ENCODE measurements at regions not wholly inside any gene's neighbourhood (a gene's known extent, or its start where the extent isn't known, plus 50 kb on each side); places are given as distances from the start of the nearest gene placed in this dataset.

- ChIA-PET POLR2A (no interaction called here), CTCF (no interaction called here)
- Histone ChIP-seq H3K4me3 (ENCODE audit: low read depth in 2 of 2, low read length in 1 of 2) (no peak overlapping the region), H3K9ac (no peak overlapping the region), H3K27ac (ENCODE audit: low read depth in 2 of 2, low read length in 1 of 2) (no peak overlapping the region), H3K4me2 (no peak overlapping the region), H3K79me2 (ENCODE audit: insufficient read depth) (no peaks in the 10 kb centered on the region), H4K20me1 (ENCODE audit: insufficient read depth) (no peaks in the 10 kb centered on the region), H3K9me3 (no peaks in the 10 kb centered on the region), H3K27me3 (ENCODE audit: insufficient read depth) (no peaks in the 10 kb centered on the region), H3K4me1 (ENCODE audit: control insufficient read depth in 1 of 2, insufficient read depth in 2 of 2, low read depth in 1 of 2, low read length in 1 of 2) (no peaks in the 10 kb centered on the region), H3F3A (replicated peaks; ENCODE audit: insufficient read depth) (no peaks in the 10 kb centered on the region), H2AFZ (ENCODE audit: low read depth) (no peak overlapping the region), H3K9me2 (no peaks in the 10 kb centered on the region), H3K36me3 (replicated peaks in 1 of 2; ENCODE audit: control insufficient read depth in 1 of 2, insufficient read depth in 2 of 2, low read length in 1 of 2) (no peaks in the 10 kb centered on the region)
- no peak for DNase-seq
- WGBS (ENCODE audit: low lambda C conversion rate) = 45% methylated on average over 3 of the region's 3 CpGs
- no peak for TF ChIP-seq NFIC (IDR thresholded peaks at IDR 0.05; ENCODE audit: borderline replicate concordance)
- no peak for TF ChIP-seq FOXM1 (IDR thresholded peaks at IDR 0.05; ENCODE audit: low read depth)
- TF ChIP-seq GATA2 (CRISPR knock-in tag; IDR thresholded peaks at IDR 0.05) = no peak
- TF ChIP-seq MEF2A (IDR thresholded peaks at IDR 0.05; ENCODE audit: borderline replicate concordance, low read depth) = no peak
- no peak for TF ChIP-seq JUND (IDR thresholded peaks at IDR 0.05)
- no peak for TF ChIP-seq RAD21 (IDR thresholded peaks at IDR 0.05; ENCODE audit: low read length)
- TF ChIP-seq, protein P1, sequence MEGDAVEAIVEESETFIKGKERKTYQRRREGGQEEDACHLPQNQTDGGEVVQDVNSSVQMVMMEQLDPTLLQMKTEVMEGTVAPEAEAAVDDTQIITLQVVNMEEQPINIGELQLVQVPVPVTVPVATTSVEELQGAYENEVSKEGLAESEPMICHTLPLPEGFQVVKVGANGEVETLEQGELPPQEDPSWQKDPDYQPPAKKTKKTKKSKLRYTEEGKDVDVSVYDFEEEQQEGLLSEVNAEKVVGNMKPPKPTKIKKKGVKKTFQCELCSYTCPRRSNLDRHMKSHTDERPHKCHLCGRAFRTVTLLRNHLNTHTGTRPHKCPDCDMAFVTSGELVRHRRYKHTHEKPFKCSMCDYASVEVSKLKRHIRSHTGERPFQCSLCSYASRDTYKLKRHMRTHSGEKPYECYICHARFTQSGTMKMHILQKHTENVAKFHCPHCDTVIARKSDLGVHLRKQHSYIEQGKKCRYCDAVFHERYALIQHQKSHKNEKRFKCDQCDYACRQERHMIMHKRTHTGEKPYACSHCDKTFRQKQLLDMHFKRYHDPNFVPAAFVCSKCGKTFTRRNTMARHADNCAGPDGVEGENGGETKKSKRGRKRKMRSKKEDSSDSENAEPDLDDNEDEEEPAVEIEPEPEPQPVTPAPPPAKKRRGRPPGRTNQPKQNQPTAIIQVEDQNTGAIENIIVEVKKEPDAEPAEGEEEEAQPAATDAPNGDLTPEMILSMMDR (IDR thresholded peaks at IDR 0.05) = no peak
- no peak for TF ChIP-seq TEAD4 (IDR thresholded peaks at IDR 0.05; ENCODE audit: borderline replicate concordance, insufficient read depth)
- TF ChIP-seq, protein P2, sequence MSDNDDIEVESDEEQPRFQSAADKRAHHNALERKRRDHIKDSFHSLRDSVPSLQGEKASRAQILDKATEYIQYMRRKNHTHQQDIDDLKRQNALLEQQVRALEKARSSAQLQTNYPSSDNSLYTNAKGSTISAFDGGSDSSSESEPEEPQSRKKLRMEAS (IDR thresholded peaks at IDR 0.05; ENCODE audit: low read depth) = no peak
- TF ChIP-seq EZH2phosphoT487 (IDR thresholded peaks at IDR 0.05; ENCODE audit: borderline replicate concordance, low read depth) = no peak
- no peak for TF ChIP-seq TAF1 (IDR thresholded peaks at IDR 0.05; ENCODE audit: borderline replicate concordance, low read depth, low read length)
- TF ChIP-seq RFX5 (IDR thresholded peaks at IDR 0.05; ENCODE audit: low read length) = no peak
These were observed 77.1 kb upstream of the MAN1A1 start for GRCh38 chr6:119426619-119427018.

DNA sequence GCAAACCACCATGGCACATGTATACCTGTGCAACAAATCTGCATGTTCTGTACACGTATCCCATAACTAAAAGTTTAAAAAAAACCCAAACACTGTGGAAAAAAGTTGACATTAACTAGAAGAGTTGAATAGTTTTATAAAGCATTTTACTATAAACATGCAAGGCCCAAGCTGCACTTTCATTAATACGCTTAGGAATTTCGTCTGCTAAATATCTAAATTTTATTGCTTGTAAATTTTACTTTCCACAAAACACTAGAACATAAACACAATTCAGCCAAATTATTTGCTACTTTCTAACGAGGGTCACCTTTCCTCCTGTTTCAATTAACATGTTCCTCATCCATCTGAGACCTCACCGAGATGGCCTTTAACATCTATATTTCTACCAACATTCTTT lies 74.4 kb upstream of the MAN1A1 start:
- Histone ChIP-seq H3F3A (replicated peaks; ENCODE audit: insufficient read depth) (no peaks in the 10 kb centered on the region), H3K27ac (ENCODE audit: low read depth in 2 of 2, low read length in 1 of 2) (no peak overlapping the region), H4K20me1 (ENCODE audit: insufficient read depth) (no peaks in the 10 kb centered on the region), H3K9me3 (no peaks in the 10 kb centered on the region), H2AFZ (ENCODE audit: low read depth) (no peak overlapping the region), H3K9ac (no peak overlapping the region), H3K36me3 (replicated peaks in 1 of 2; ENCODE audit: control insufficient read depth in 1 of 2, insufficient read depth in 2 of 2, low read length in 1 of 2) (no peaks in the 10 kb centered on the region), H3K4me3 (ENCODE audit: low read depth in 2 of 2, low read length in 1 of 2) (no peak overlapping the region), H3K4me1 (ENCODE audit: control insufficient read depth in 1 of 2, insufficient read depth in 2 of 2, low read depth in 1 of 2, low read length in 1 of 2) (no peaks in the 10 kb centered on the region), H3K79me2 (ENCODE audit: insufficient read depth) (no peaks in the 10 kb centered on the region), H3K27me3 (ENCODE audit: insufficient read depth) (no peaks in the 10 kb centered on the region), H3K4me2 (no peak overlapping the region), H3K9me2 (no peaks in the 10 kb centered on the region)
- POLR2A ChIA-PET = no interaction called here
- 58% methylated on average over 5 of the region's 5 CpGs for WGBS (ENCODE audit: low lambda C conversion rate)
- no peak for DNase-seq
- CTCF ChIA-PET = no interaction called here
- TF ChIP-seq CHD2 (IDR thresholded peaks at IDR 0.05; ENCODE audit: low read length, partially characterized antibody) = no peak
- TF ChIP-seq ZBTB33 (IDR thresholded peaks at IDR 0.05; ENCODE audit: borderline replicate concordance, low read depth) = no peak
- TF ChIP-seq RFX5 (IDR thresholded peaks at IDR 0.05; ENCODE audit: low read length) = no peak
- TF ChIP-seq GABPA (IDR thresholded peaks at IDR 0.05; ENCODE audit: low read depth) = no peak
- no peak for TF ChIP-seq EZH2phosphoT487 (IDR thresholded peaks at IDR 0.05; ENCODE audit: borderline replicate concordance, low read depth)
- TF ChIP-seq RCOR1 (IDR thresholded peaks at IDR 0.05; ENCODE audit: low read length) = no peak
- no peak for TF ChIP-seq MEF2A (IDR thresholded peaks at IDR 0.05; ENCODE audit: borderline replicate concordance, low read depth)
- TF ChIP-seq, protein P3, sequence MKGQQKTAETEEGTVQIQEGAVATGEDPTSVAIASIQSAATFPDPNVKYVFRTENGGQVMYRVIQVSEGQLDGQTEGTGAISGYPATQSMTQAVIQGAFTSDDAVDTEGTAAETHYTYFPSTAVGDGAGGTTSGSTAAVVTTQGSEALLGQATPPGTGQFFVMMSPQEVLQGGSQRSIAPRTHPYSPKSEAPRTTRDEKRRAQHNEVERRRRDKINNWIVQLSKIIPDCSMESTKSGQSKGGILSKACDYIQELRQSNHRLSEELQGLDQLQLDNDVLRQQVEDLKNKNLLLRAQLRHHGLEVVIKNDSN (IDR thresholded peaks at IDR 0.05; ENCODE audit: borderline replicate concordance, low read depth) = no peak
- TF ChIP-seq EP300 (IDR thresholded peaks at IDR 0.05; ENCODE audit: borderline replicate concordance in 1 of 2, low read depth in 1 of 2, low read length in 1 of 2) = no peak
- TF ChIP-seq, protein P4, sequence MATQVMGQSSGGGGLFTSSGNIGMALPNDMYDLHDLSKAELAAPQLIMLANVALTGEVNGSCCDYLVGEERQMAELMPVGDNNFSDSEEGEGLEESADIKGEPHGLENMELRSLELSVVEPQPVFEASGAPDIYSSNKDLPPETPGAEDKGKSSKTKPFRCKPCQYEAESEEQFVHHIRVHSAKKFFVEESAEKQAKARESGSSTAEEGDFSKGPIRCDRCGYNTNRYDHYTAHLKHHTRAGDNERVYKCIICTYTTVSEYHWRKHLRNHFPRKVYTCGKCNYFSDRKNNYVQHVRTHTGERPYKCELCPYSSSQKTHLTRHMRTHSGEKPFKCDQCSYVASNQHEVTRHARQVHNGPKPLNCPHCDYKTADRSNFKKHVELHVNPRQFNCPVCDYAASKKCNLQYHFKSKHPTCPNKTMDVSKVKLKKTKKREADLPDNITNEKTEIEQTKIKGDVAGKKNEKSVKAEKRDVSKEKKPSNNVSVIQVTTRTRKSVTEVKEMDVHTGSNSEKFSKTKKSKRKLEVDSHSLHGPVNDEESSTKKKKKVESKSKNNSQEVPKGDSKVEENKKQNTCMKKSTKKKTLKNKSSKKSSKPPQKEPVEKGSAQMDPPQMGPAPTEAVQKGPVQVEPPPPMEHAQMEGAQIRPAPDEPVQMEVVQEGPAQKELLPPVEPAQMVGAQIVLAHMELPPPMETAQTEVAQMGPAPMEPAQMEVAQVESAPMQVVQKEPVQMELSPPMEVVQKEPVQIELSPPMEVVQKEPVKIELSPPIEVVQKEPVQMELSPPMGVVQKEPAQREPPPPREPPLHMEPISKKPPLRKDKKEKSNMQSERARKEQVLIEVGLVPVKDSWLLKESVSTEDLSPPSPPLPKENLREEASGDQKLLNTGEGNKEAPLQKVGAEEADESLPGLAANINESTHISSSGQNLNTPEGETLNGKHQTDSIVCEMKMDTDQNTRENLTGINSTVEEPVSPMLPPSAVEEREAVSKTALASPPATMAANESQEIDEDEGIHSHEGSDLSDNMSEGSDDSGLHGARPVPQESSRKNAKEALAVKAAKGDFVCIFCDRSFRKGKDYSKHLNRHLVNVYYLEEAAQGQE (IDR thresholded peaks at IDR 0.05; ENCODE audit: low read depth, low read length) = no peak
- TF ChIP-seq SIN3A (IDR thresholded peaks at IDR 0.05; ENCODE audit: borderline replicate concordance, low read depth, low read length) = no peak
